HepG2 (cell line): ENCODE measurements at regions not wholly inside any gene's neighbourhood (a gene's known extent, or its start where the extent isn't known, plus 50 kb on each side); places are given as distances from the start of the nearest gene placed in this dataset.

Source experiments
- ATAC-seq: fragments of 200-7000 bp; cut with Tn5 transposase; 3 replicates; pipeline ENCODE4 v1.9.1; 2020; ENCODE audit warnings: mild to moderate bottlenecking, moderate library complexity
- BruUV-seq: library from RNA; stranded (reverse); fragments of 400-500 nt; replicated peaks from 2 replicates; lab custom pipeline; 2021; lab: Mats Ljungman, UMichigan
- CTCF ChIA-PET: fragments of 300-600 bp; formaldehyde crosslinking; extraction: SDS; loops from one replicate; lab custom pipeline; 2021; ENCODE audit warnings: low total read pairs, inconsistent platforms, low intra/inter-chr PET ratio; lab: Yijun Ruan, JAX
- POLR2A ChIA-PET: fragments of 350-600 bp; sonication (Branson Sonifier 250); formaldehyde crosslinking; loops from one replicate; lab custom pipeline; 2020; ENCODE audit warnings: antibody characterized with exemption, inconsistent platforms; lab: Yijun Ruan, JAX
- DNase-seq: peaks from one replicate; pipeline ENCODE4 v3.0.0-alpha.2; 2015; ENCODE audit warnings: low spot score
- FAIRE-seq: peaks from 3 replicates; lab custom pipeline; 2011; peaks lifted over from hg19 to GRCh38; lab: Jason Lieb, UNC
- H2AFZ ChIP-seq: one replicate; pipeline ENCODE4 v1.6.1; 2011; ENCODE audit warnings: low read length, inconsistent platforms
- H3K27ac ChIP-seq: fragments of 300-600 bp; 3 replicates; pipeline ENCODE4 v1.8.0; 2011; ENCODE audit warnings: mixed run types, mild to moderate bottlenecking, mixed read lengths, low read length, inconsistent platforms; ENCODE audit not compliant: insufficient read depth; ENCODE audit errors: extremely low read length
- H3K27me3 ChIP-seq, 2 experiments: fragments of 200-600 bp in 1 of 2; 2 replicates in 1 of 2; 3 replicates in 1 of 2; pipeline versions ENCODE4 v1.6.0 to v1.8.0; 2011; ENCODE audit warnings: low read length in 2 of 2, mild to moderate bottlenecking in 2 of 2, moderate library complexity in 2 of 2, inconsistent platforms in 1 of 2; ENCODE audit not compliant: insufficient read depth in 2 of 2, control insufficient read depth in 1 of 2
- H3K36me3 ChIP-seq, 2 experiments: fragments of 200-600 bp in 1 of 2; replicated peaks in 1 of 2; 2 replicates in 1 of 2; 3 replicates in 1 of 2; pipeline versions ENCODE4 v1.5.1 to v1.8.0; 2011; ENCODE audit warnings: low read length in 2 of 2, inconsistent platforms in 1 of 2; ENCODE audit not compliant: insufficient read depth in 2 of 2, control insufficient read depth in 1 of 2
- H3K4me1 ChIP-seq: 2 replicates; pipeline ENCODE4 v1.5.1; 2012; ENCODE audit warnings: low read length, inconsistent platforms; ENCODE audit not compliant: insufficient read depth
- H3K4me2 ChIP-seq: 2 replicates; pipeline ENCODE4 v1.6.0; 2011; ENCODE audit warnings: low read depth, low read length, inconsistent platforms
- H3K4me3 ChIP-seq, 3 experiments: fragments of 200-600 bp in 1 of 3; sonication (generic), shearing (Covaris generic) in 1 of 3; replicated peaks in 1 of 3; 2 replicates each; pipeline ENCODE4 v1.5.1; 2011 to 2016; ENCODE audit warnings: low read length in 3 of 3, inconsistent platforms in 2 of 3, low read depth in 2 of 3, mild to moderate bottlenecking in 2 of 3, control low read depth in 1 of 3, mixed read lengths in 1 of 3; ENCODE audit not compliant: insufficient read depth in 1 of 3
- H3K79me2 ChIP-seq: one replicate; pipeline ENCODE4 v1.6.1; 2011; ENCODE audit warnings: low read length, inconsistent platforms; ENCODE audit not compliant: insufficient read depth
- H3K9ac ChIP-seq: 2 replicates; pipeline ENCODE4 v1.6.0; 2011; ENCODE audit warnings: mild to moderate bottlenecking, low read depth, low read length, inconsistent platforms; ENCODE audit not compliant: insufficient read depth
- H3K9me3 ChIP-seq: 2 replicates; pipeline ENCODE4 v1.5.1; 2012; ENCODE audit warnings: mild to moderate bottlenecking, low read length
- H4K20me1 ChIP-seq: 2 replicates; pipeline ENCODE4 v1.6.0; 2011; ENCODE audit warnings: inconsistent platforms, mild to moderate bottlenecking, low read length, moderate library complexity; ENCODE audit not compliant: insufficient read depth
- CREM ChIP-seq, 2 experiments: sonication (generic) in 1 of 2; formaldehyde crosslinking in 1 of 2; IDR thresholded peaks; 2 replicates each; pipeline versions ENCODE4 v1.4.0 to v1.6.1; 2016 to 2020; ENCODE audit warnings: antibody characterized with exemption in 1 of 2, mild to moderate bottlenecking in 1 of 2, missing genetic modification reagents in 1 of 2
- DPF2 ChIP-seq: sonication (generic); formaldehyde crosslinking; IDR thresholded peaks from 2 replicates; pipeline ENCODE4 v1.4.0; 2020; ENCODE audit warnings: mild to moderate bottlenecking, low read depth, missing genetic modification reagents, borderline replicate concordance
- DZIP1 ChIP-seq: sonication (generic); formaldehyde crosslinking; IDR thresholded peaks from 2 replicates; pipeline ENCODE4 v1.5.0; 2020; ENCODE audit warnings: mild to moderate bottlenecking, missing genetic modification reagents
- FIP1L1 ChIP-seq: fragments of 200-400 bp; formaldehyde crosslinking; IDR thresholded peaks from 2 replicates; pipeline ENCODE4 v1.6.1; 2018; ENCODE audit warnings: low read depth, mild to moderate bottlenecking, low read length, moderate library complexity, borderline replicate concordance; ENCODE audit not compliant: insufficient read depth
- HBP1 ChIP-seq: IDR thresholded peaks from 2 replicates; pipeline ENCODE4 v1.6.1; 2016; ENCODE audit warnings: low read depth, control low read depth
- HOXA5 ChIP-seq: sonication (generic); formaldehyde crosslinking; IDR thresholded peaks from 2 replicates; pipeline ENCODE4 v1.4.0; 2020; ENCODE audit warnings: missing genetic modification reagents
- HOXA9 ChIP-seq: sonication (generic); formaldehyde crosslinking; IDR thresholded peaks from 2 replicates; pipeline ENCODE4 v1.8.1; 2022; ENCODE audit warnings: missing genetic modification reagents, mild to moderate bottlenecking, moderate library complexity, borderline replicate concordance
- KDM5B ChIP-seq: sonication (generic); formaldehyde crosslinking; IDR thresholded peaks from 2 replicates; pipeline ENCODE4 v1.4.0; 2020; ENCODE audit warnings: missing genetic modification reagents, mild to moderate bottlenecking, borderline replicate concordance
- REST ChIP-seq, 2 experiments: IDR thresholded peaks; 2 replicates each; pipeline ENCODE4 v1.6.1; 2011 to 2012; ENCODE audit warnings: low read length in 2 of 2, borderline replicate concordance in 1 of 2, low read depth in 1 of 2, mild to moderate bottlenecking in 1 of 2, moderate library complexity in 1 of 2
- SALL1 ChIP-seq: sonication (generic); formaldehyde crosslinking; IDR thresholded peaks from 2 replicates; pipeline ENCODE4 v1.8.0; 2022; ENCODE audit warnings: mild to moderate bottlenecking, missing genetic modification reagents
- THRA ChIP-seq: sonication (generic); formaldehyde crosslinking; IDR thresholded peaks from 2 replicates; pipeline ENCODE4 v1.4.0; 2020; ENCODE audit warnings: missing genetic modification reagents, borderline replicate concordance
- TSC22D2 ChIP-seq: sonication (generic); formaldehyde crosslinking; IDR thresholded peaks from 2 replicates; pipeline ENCODE4 v1.5.1; 2020; ENCODE audit warnings: missing genetic modification reagents, mild to moderate bottlenecking, borderline replicate concordance
- ZC3H4 ChIP-seq: sonication (generic); formaldehyde crosslinking; IDR thresholded peaks from 2 replicates; pipeline ENCODE4 v1.4.0; 2020; ENCODE audit warnings: missing genetic modification reagents, borderline replicate concordance
- ZNF550 ChIP-seq: sonication (generic); formaldehyde crosslinking; IDR thresholded peaks from 2 replicates; pipeline ENCODE4 v1.4.0; 2020; ENCODE audit warnings: mild to moderate bottlenecking, missing genetic modification reagents, borderline replicate concordance
- ZNF749 ChIP-seq: sonication (generic); formaldehyde crosslinking; IDR thresholded peaks from 2 replicates; pipeline ENCODE4 v1.8.0; 2022; ENCODE audit warnings: mild to moderate bottlenecking, missing genetic modification reagents, moderate library complexity, borderline replicate concordance
- WGBS: methylation state at CpG from one replicate; pipeline ENCODE4 v1.1.6; 2017; ENCODE audit warnings: low lambda C conversion rate; 5-methylcytosine and 5-hydroxymethylcytosine counted together
- in situ Hi-C: cut with HindIII; loops from 2 replicates; pipeline ENCODE4 v1.10.0; 2017; ENCODE audit warnings: low pct_unique_long_range_greater_than_20kb; ENCODE audit not compliant: extremely low pct_ligation_motif_present
- intact Hi-C: fragments of 100-400 bp; cut with micrococcal nuclease; formaldehyde crosslinking; loops from one replicate; pipeline ENCODE4 v1.10.0; 2022; ENCODE audit not compliant: unreplicated experiment

GRCh38 chr13:69410761-69411160 lies 696.9 kb upstream of the ATXN8OS start:
- no TSS peak for BruUV-seq
- H3K4me2 ChIP-seq = no peak overlapping the region
- no peak overlapping the region for H3K27ac ChIP-seq
- H3K4me1 ChIP-seq = no peaks in the 10 kb centered on the region
- in situ Hi-C loops = no loop called here
- WGBS = 3% methylated on average over 1 of the region's 1 CpG
- H3K36me3 ChIP-seq = no peaks in the 10 kb centered on the region
- H3K9me3 ChIP-seq = no peaks in the 10 kb centered on the region
- no peaks in the 10 kb centered on the region for H4K20me1 ChIP-seq
- no peak for ATAC-seq
- POLR2A ChIA-PET = no interaction called here
- CTCF ChIA-PET = no interaction called here
- no peak overlapping the region for H2AFZ ChIP-seq
- no peak for FAIRE-seq
- no peak for DNase-seq
- H3K27me3 ChIP-seq = no peaks in the 10 kb centered on the region
- intact Hi-C loops = no loop called here
- no peak overlapping the region for H3K4me3 ChIP-seq
- no peaks in the 10 kb centered on the region for H3K79me2 ChIP-seq
- H3K9ac ChIP-seq = no peak overlapping the region
- no peak for TF ChIP-seq THRA (CRISPR knock-in tag)
- TF ChIP-seq ZC3H4 (CRISPR knock-in tag) = no peak
- TF ChIP-seq FIP1L1 = no peak
- no peak for TF ChIP-seq DPF2
- TF ChIP-seq HBP1 = no peak
- TF ChIP-seq HOXA5 (CRISPR knock-in tag) = no peak
- no peak for TF ChIP-seq TSC22D2
- no peak for TF ChIP-seq HOXA9
- no peak for TF ChIP-seq REST (IDR thresholded peaks at IDR 0.05; ENCODE audit: borderline replicate concordance in 1 of 2, low read depth in 1 of 2, low read length in 2 of 2)
- no peak for TF ChIP-seq ZNF550 (CRISPR knock-in tag)
- TF ChIP-seq ZNF749 = no peak
- no peak for TF ChIP-seq KDM5B (CRISPR knock-in tag)
- no peak for TF ChIP-seq DZIP1
- TF ChIP-seq SALL1 = no peak
- no peak for TF ChIP-seq CREM (IDR thresholded peaks at IDR 0.05)
- TF ChIP-seq CREM (CRISPR knock-in tag; IDR thresholded peaks at IDR 0.05) = no peak
